ENCODE measurements at regions not wholly inside any gene's neighbourhood (a gene's known extent, or its start where the extent isn't known, plus 50 kb on each side); places are given as distances from the start of the nearest gene placed in this dataset.

DNA sequence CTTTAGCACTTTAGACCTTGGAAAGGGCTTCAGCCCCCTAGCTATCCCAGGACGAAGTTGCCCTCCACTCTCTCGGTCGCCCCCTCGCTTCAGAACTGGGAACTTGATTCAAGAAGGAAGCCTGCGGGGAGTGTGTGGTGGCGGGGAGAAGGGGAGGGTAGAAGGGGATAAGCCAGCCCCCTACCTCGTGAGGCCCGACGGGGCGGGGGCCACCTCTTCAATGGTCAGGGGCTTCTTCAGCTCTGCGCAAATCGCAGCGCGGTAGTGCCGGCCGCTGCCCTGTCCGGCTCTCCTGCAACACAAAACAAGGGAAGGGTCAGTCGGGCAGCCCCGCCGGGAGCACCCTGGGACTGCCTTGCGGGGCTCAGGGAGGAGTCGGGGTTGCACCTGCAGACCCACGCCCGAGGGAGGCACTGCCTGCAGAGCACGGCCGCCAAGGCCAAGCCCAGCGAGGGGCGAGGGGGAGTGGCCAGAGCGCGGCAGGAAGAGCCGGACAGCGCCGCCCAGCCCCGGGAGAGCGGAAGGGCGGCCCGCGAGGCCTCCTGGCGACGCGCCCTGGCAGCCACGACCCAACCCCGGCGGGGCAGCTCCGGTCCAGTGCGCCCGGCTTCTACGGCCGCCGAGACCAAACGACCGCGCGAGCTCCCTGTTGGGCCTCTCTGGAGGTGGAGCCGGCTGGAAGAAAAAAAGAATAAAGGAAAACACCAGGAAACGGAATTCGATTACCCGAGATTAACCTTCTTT lies 56.2 kb upstream of the RASAL2 start:
- no peak overlapping the region for H3K4ac ChIP-seq (replicated peaks; ENCODE audit: insufficient read length, low read depth, low read length)
- FAIRE-seq, result no peak
- peak overlapping the region; percentile 41; the same call in 1 of the 2 replicates for H3K18ac ChIP-seq (ENCODE audit: extremely low read depth, low read length)
- H2BK20ac ChIP-seq (ENCODE audit: low read length), result no peak overlapping the region
- H3K9ac ChIP-seq (replicated peaks in 1 of 4; ENCODE audit: extremely low read depth in 1 of 4, low read depth in 3 of 4, low read length in 3 of 4), result 0 out of 7 replicates have a peak overlapping the region, but pooled peaks of 1 of the 4 experiments have one; percentile 7
- ChIA-PET CTCF (ENCODE audit: partially characterized antibody) (interaction anchor here (0.5 to 3.7 kb wide), 41 partner anchors 9 to 1668 kb away, joined by 3 to 39 read pairs (median 4); partner anchors contain the start of gene RASAL2), POLR2A (ENCODE audit: partially characterized antibody) (interaction anchor here (0.6 to 2.6 kb wide), 13 partner anchors 11 to 979 kb away, joined by 3 to 14 read pairs (median 3); partner anchors contain the start of gene RASAL2)
- H3K9me3 ChIP-seq (ENCODE audit: insufficient read depth in 2 of 2, low read depth in 1 of 2, low read length in 1 of 2), result no peaks in the 10 kb centered on the region
- H2BK5ac ChIP-seq (ENCODE audit: low read depth, low read length), result peak overlapping the region; percentile 39; the same call in 1 of the 2 replicates
- H4K20me1 ChIP-seq (replicated peaks in 1 of 2; ENCODE audit: control insufficient read depth in 1 of 2, insufficient read depth in 2 of 2, low read length in 2 of 2), result no peaks in the 10 kb centered on the region
- no peak overlapping the region for H3K14ac ChIP-seq (ENCODE audit: insufficient read length)
- H2AFZ ChIP-seq (ENCODE audit: low read length), result peak overlapping the region; percentile 92; the same call in 1 of the 2 replicates
- no peaks in the 10 kb centered on the region for H3K36me3 ChIP-seq (ENCODE audit: control insufficient read depth in 2 of 4, insufficient read depth in 4 of 4, low read length in 3 of 4)
- H3K4me2 ChIP-seq (ENCODE audit: insufficient read depth in 1 of 2, low read depth in 2 of 2, low read length in 2 of 2), result peak overlapping the region; percentile 45 to 65
- H2BK15ac ChIP-seq (ENCODE audit: low read length), result no peak overlapping the region; the same call in 1 of the 2 replicates
- peak overlapping the region; percentile 69 for H3K56ac ChIP-seq (replicated peaks; ENCODE audit: insufficient read length, low read depth, low read length)
- no peaks in the 10 kb centered on the region; the same call in 1 of the 2 replicates for H3K23me2 ChIP-seq (ENCODE audit: low read depth, low read length)
- H3K79me1 ChIP-seq (ENCODE audit: low read depth, low read length), result no peaks in the 10 kb centered on the region
- no peaks in the 10 kb centered on the region for H3K79me2 ChIP-seq (ENCODE audit: control insufficient read depth in 1 of 2, insufficient read depth in 2 of 2, low read length in 2 of 2)
- H2BK12ac ChIP-seq (ENCODE audit: low read depth, low read length), result no peak overlapping the region; the same call in 1 of the 2 replicates
- peak; percentile 54 to 86 for DNase-seq (ENCODE audit: low read depth in 1 of 2, low spot score in 2 of 2)
- H3K27ac ChIP-seq (ENCODE audit: low read depth, low read length), result no peak overlapping the region
- H3K4me3 ChIP-seq (ENCODE audit: extremely low read depth in 1 of 4, insufficient read depth in 2 of 4, low read depth in 3 of 4, low read length in 4 of 4), result peak overlapping the region; percentile 42 to 66 (median 58)
- H3K27me3 ChIP-seq (replicated peaks in 1 of 4; ENCODE audit: control insufficient read depth in 3 of 4, extremely low read depth in 1 of 4, insufficient read depth in 3 of 4, low read length in 3 of 4), result no peaks in the 10 kb centered on the region; a peak in 1 of 7 replicates
- H4K91ac ChIP-seq (replicated peaks; ENCODE audit: insufficient read length, low read length), result no peak overlapping the region
- no peaks in the 10 kb centered on the region; a peak in 1 of 7 replicates for H3K4me1 ChIP-seq (replicated peaks in 1 of 4; ENCODE audit: control insufficient read depth in 3 of 4, insufficient read depth in 4 of 4, low read length in 3 of 4)
- H4K8ac ChIP-seq (ENCODE audit: extremely low read depth, insufficient read depth, low read length), result peak overlapping the region; percentile 96
- H2AK5ac ChIP-seq (ENCODE audit: low read depth, low read length), result no peak overlapping the region
- no peak overlapping the region for H2BK120ac ChIP-seq (replicated peaks; ENCODE audit: low read depth, low read length)
- WGBS, 2 experiments (ENCODE audit: extremely low coverage in 1 of 2, insufficient coverage in 1 of 2, insufficient read length in 1 of 2, insufficient replicate concordance in 2 of 2, low coverage in 1 of 2, low lambda C conversion rate in 2 of 2, missing lambda C conversion rate in 1 of 2), result 7% methylated on average over 58 of the region's 58 CpGs; no CpG with 5 or more reads in 1 of the 2 experiments
- peak overlapping the region; percentile 61 for H4K5ac ChIP-seq (ENCODE audit: insufficient read length, low read depth, low read length)
- H3K23ac ChIP-seq (ENCODE audit: insufficient read length), result no peak overlapping the region
- TF ChIP-seq HDAC2 (IDR thresholded peaks at IDR 0.05; ENCODE audit: borderline replicate concordance in 1 of 2, low read depth in 2 of 2, low read length in 2 of 2) (peak; percentile 87 to 91; a peak in 3 of 4 replicates), CREB1 (IDR thresholded peaks at IDR 0.05) (peak; percentile 17; the same call in 1 of the 2 replicates), EP300 (IDR thresholded peaks at IDR 0.05; ENCODE audit: borderline replicate concordance in 1 of 2, low read depth in 2 of 2, low read length in 2 of 2) (no peak), E2F6 (IDR thresholded peaks at IDR 0.05) (no peak), GTF2F1 (IDR thresholded peaks at IDR 0.05; ENCODE audit: borderline replicate concordance, low read depth, low read length) (no peak), BACH1 (IDR thresholded peaks at IDR 0.05; ENCODE audit: low read length) (peak; percentile 90), USF2 (IDR thresholded peaks at IDR 0.05; ENCODE audit: low read length) (no peak), RNF2 (IDR thresholded peaks at IDR 0.05; ENCODE audit: borderline replicate concordance, low read depth, low read length, missing control alignments, poor library complexity, severe bottlenecking) (no peak), BRCA1 (IDR thresholded peaks at IDR 0.05; ENCODE audit: low read depth, low read length) (no peak)
